ENCODE measurements at regions not wholly inside any gene's neighbourhood (a gene's known extent, or its start where the extent isn't known, plus 50 kb on each side); places are given as distances from the start of the nearest gene placed in this dataset.

GRCh38 chr1:178637841-178638240 lies 87.2 kb upstream of the RALGPS2 start:
- TF ChIP-seq CTCF (IDR thresholded peaks at IDR 0.05; ENCODE audit: insufficient read depth, low read depth, low read length, missing control alignments): no peak
- DNase-seq (ENCODE audit: low read depth): no peak
- H3K4me3 ChIP-seq (ENCODE audit: low read depth, low read length): no peak overlapping the region

- TF ChIP-seq CTCF (IDR thresholded peaks at IDR 0.05; ENCODE audit: insufficient read depth, low read depth, low read length, missing control alignments): no peak
- no peak for DNase-seq (ENCODE audit: low read depth)
- H3K4me3 ChIP-seq (ENCODE audit: low read depth, low read length): no peak overlapping the region
These were observed 85.7 kb upstream of the RALGPS2 start for GRCh38 chr1:178639326-178639725.

GRCh38 chr1:178642282-178642681 lies 82.8 kb upstream of the RALGPS2 start:
- no peak for TF ChIP-seq CTCF (IDR thresholded peaks at IDR 0.05; ENCODE audit: insufficient read depth, low read depth, low read length, missing control alignments)
- no peak overlapping the region for H3K4me3 ChIP-seq (ENCODE audit: low read depth, low read length)
- DNase-seq (ENCODE audit: low read depth): no peak

- no peak for TF ChIP-seq CTCF (IDR thresholded peaks at IDR 0.05; ENCODE audit: insufficient read depth, low read depth, low read length, missing control alignments)
- DNase-seq (ENCODE audit: low read depth): no peak
These were observed 81.7 kb upstream of the RALGPS2 start for GRCh38 chr1:178643349-178643748.

GRCh38 chr1:178643831-178644230 lies 81.2 kb upstream of the RALGPS2 start:
- no peak overlapping the region for H3K4me3 ChIP-seq (ENCODE audit: low read depth, low read length)
- no peak for TF ChIP-seq CTCF (IDR thresholded peaks at IDR 0.05; ENCODE audit: insufficient read depth, low read depth, low read length, missing control alignments)
- no peak for DNase-seq (ENCODE audit: low read depth)

More at GRCh38 chr1:178643349-178643748, 81.7 kb upstream of the RALGPS2 start:
- H3K4me3 ChIP-seq (ENCODE audit: low read depth, low read length): no peak overlapping the region

GRCh38 chr1:178644308-178645120 lies 80.5 kb upstream of the RALGPS2 start:
- no peak for TF ChIP-seq CTCF (IDR thresholded peaks at IDR 0.05; ENCODE audit: insufficient read depth, low read depth, low read length, missing control alignments)
- no peak for DNase-seq (ENCODE audit: low read depth)
- no peak overlapping the region for H3K4me3 ChIP-seq (ENCODE audit: low read depth, low read length)
